ENCODE measurements at regions not wholly inside any gene's neighbourhood (a gene's known extent, or its start where the extent isn't known, plus 50 kb on each side); places are given as distances from the start of the nearest gene placed in this dataset.

- H3K27ac ChIP-seq (ENCODE audit: low read depth, low read length): no peak overlapping the region
- no peaks in the 10 kb centered on the region for H3K9me3 ChIP-seq (ENCODE audit: control insufficient read depth in 5 of 5, low read length in 5 of 5)
- no peak overlapping the region for H3K9ac ChIP-seq (ENCODE audit: low read length in 5 of 5)
- no peak overlapping the region for H3K4me3 ChIP-seq (ENCODE audit: low read depth in 1 of 5, low read length in 5 of 5)
- no peaks in the 10 kb centered on the region for H3K36me3 ChIP-seq (ENCODE audit: control insufficient read depth in 5 of 5, insufficient read depth in 5 of 5, low read length in 5 of 5)
- no peaks in the 10 kb centered on the region for H3K27me3 ChIP-seq (ENCODE audit: control insufficient read depth in 5 of 5, insufficient read depth in 4 of 5, low read length in 5 of 5)
- peaks cover 0 to 3% (median 0%) of the 10 kb centered on the region in 5 donors for H3K4me1 ChIP-seq (ENCODE audit: control insufficient read depth in 5 of 5, insufficient read depth in 5 of 5, low read length in 5 of 5)
Measured at GRCh38 chr16:79269211-79269863, 331.2 kb downstream of the MAF start.

DNA sequence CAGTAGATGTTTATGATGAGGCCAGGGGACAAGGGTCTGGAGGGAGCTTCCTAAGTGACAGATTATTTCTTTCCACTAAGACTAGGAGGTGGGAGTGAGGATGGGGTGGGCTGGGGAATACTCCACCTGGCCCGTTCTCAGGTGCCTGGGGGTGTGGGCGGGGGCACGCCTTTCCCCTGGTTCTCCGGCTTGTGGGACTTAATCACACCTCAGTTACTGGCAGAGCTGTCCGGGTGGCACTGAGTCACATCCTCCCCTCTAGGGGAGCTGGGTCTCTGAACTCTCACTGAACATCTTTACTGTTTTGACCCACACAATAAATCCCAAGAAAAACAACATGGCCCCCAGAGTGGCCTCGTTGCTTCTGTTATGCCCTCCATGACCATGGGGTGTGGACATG is 332.8 kb downstream of the MAF start:
- Histone ChIP-seq H3K36me3 (ENCODE audit: control insufficient read depth in 5 of 5, insufficient read depth in 5 of 5, low read length in 5 of 5) (no peaks in the 10 kb centered on the region), H3K4me1 (ENCODE audit: control insufficient read depth in 5 of 5, insufficient read depth in 5 of 5, low read length in 5 of 5) (peaks cover 0 to 13% (median 0%) of the 10 kb centered on the region in 5 donors), H3K27ac (ENCODE audit: low read depth, low read length) (no peak overlapping the region), H3K9me3 (ENCODE audit: control insufficient read depth in 5 of 5, low read length in 5 of 5) (no peaks in the 10 kb centered on the region), H3K4me3 (ENCODE audit: low read depth in 1 of 5, low read length in 5 of 5) (no peak overlapping the region), H3K27me3 (ENCODE audit: control insufficient read depth in 5 of 5, insufficient read depth in 4 of 5, low read length in 5 of 5) (no peaks in the 10 kb centered on the region), H3K9ac (ENCODE audit: low read length in 5 of 5) (no peak overlapping the region)

- Histone ChIP-seq H3K4me3 (ENCODE audit: low read depth in 1 of 5, low read length in 5 of 5) (no peak overlapping the region), H3K9ac (ENCODE audit: low read length in 5 of 5) (no peak overlapping the region), H3K27ac (ENCODE audit: low read depth, low read length) (no peak overlapping the region), H3K9me3 (ENCODE audit: control insufficient read depth in 5 of 5, low read length in 5 of 5) (no peaks in the 10 kb centered on the region), H3K27me3 (ENCODE audit: control insufficient read depth in 5 of 5, insufficient read depth in 4 of 5, low read length in 5 of 5) (no peaks in the 10 kb centered on the region), H3K36me3 (ENCODE audit: control insufficient read depth in 5 of 5, insufficient read depth in 5 of 5, low read length in 5 of 5) (no peaks in the 10 kb centered on the region), H3K4me1 (ENCODE audit: control insufficient read depth in 5 of 5, insufficient read depth in 5 of 5, low read length in 5 of 5) (peaks cover 0 to 16% (median 0%) of the 10 kb centered on the region in 5 donors)
Measured at GRCh38 chr16:79267146-79267545, 333.4 kb downstream of the MAF start.

- Histone ChIP-seq H3K27me3 (ENCODE audit: control insufficient read depth in 5 of 5, insufficient read depth in 4 of 5, low read length in 5 of 5) (no peaks in the 10 kb centered on the region), H3K9ac (ENCODE audit: low read length in 5 of 5) (no peak overlapping the region), H3K4me3 (ENCODE audit: low read depth in 1 of 5, low read length in 5 of 5) (no peak overlapping the region), H3K27ac (ENCODE audit: low read depth, low read length) (no peak overlapping the region), H3K36me3 (ENCODE audit: control insufficient read depth in 5 of 5, insufficient read depth in 5 of 5, low read length in 5 of 5) (no peaks in the 10 kb centered on the region), H3K9me3 (ENCODE audit: control insufficient read depth in 5 of 5, low read length in 5 of 5) (no peaks in the 10 kb centered on the region), H3K4me1 (ENCODE audit: control insufficient read depth in 5 of 5, insufficient read depth in 5 of 5, low read length in 5 of 5) (peaks cover 0 to 23% (median 4%) of the 10 kb centered on the region in 5 donors)
Measured at GRCh38 chr16:79265701-79266100, 334.8 kb downstream of the MAF start.

DNA sequence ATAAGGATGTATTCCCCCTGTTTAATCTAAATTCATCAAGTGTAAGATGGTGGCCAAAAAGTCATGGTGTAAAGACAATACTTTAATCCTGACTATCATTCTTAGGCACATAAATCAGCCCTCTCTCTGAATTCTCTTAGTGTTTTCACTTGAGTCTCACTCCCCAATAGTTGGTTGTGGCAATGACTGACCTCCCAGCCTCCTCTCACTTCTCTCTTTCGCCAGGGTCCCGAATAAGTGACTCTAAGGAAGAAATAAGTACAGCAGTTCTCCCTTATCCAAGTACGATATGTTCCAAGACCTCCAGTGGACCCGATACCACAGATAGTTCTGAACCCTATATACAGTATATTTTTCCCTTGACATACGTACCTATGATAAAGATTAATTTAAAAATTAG is 335.3 kb downstream of the MAF start:
- Histone ChIP-seq H3K27ac (ENCODE audit: low read depth, low read length) (no peak overlapping the region), H3K27me3 (ENCODE audit: control insufficient read depth in 5 of 5, insufficient read depth in 4 of 5, low read length in 5 of 5) (no peaks in the 10 kb centered on the region)

GRCh38 chr16:79264237-79265109 is 336.1 kb downstream of the MAF start:
- no peak overlapping the region for H3K4me3 ChIP-seq (ENCODE audit: low read depth in 1 of 5, low read length in 5 of 5)
- no peaks in the 10 kb centered on the region for H3K36me3 ChIP-seq (ENCODE audit: control insufficient read depth in 5 of 5, insufficient read depth in 5 of 5, low read length in 5 of 5)
- H3K9me3 ChIP-seq (ENCODE audit: control insufficient read depth in 5 of 5, low read length in 5 of 5): no peaks in the 10 kb centered on the region
- no peak overlapping the region for H3K9ac ChIP-seq (ENCODE audit: low read length in 5 of 5)
- H3K4me1 ChIP-seq (ENCODE audit: control insufficient read depth in 5 of 5, insufficient read depth in 5 of 5, low read length in 5 of 5): peaks cover 0 to 23% (median 4%) of the 10 kb centered on the region in 5 donors
- H3K27ac ChIP-seq (ENCODE audit: low read depth, low read length): no peak overlapping the region
- no peaks in the 10 kb centered on the region for H3K27me3 ChIP-seq (ENCODE audit: control insufficient read depth in 5 of 5, insufficient read depth in 4 of 5, low read length in 5 of 5)

More for the DNA sequence above, 335.3 kb downstream of the MAF start:
- H3K36me3 ChIP-seq (ENCODE audit: control insufficient read depth in 5 of 5, insufficient read depth in 5 of 5, low read length in 5 of 5): no peaks in the 10 kb centered on the region
- peaks cover 0 to 23% (median 4%) of the 10 kb centered on the region in 5 donors for H3K4me1 ChIP-seq (ENCODE audit: control insufficient read depth in 5 of 5, insufficient read depth in 5 of 5, low read length in 5 of 5)
- no peak overlapping the region for H3K9ac ChIP-seq (ENCODE audit: low read length in 5 of 5)
- H3K4me3 ChIP-seq (ENCODE audit: low read depth in 1 of 5, low read length in 5 of 5): no peak overlapping the region
- H3K9me3 ChIP-seq (ENCODE audit: control insufficient read depth in 5 of 5, low read length in 5 of 5): no peaks in the 10 kb centered on the region

DNA sequence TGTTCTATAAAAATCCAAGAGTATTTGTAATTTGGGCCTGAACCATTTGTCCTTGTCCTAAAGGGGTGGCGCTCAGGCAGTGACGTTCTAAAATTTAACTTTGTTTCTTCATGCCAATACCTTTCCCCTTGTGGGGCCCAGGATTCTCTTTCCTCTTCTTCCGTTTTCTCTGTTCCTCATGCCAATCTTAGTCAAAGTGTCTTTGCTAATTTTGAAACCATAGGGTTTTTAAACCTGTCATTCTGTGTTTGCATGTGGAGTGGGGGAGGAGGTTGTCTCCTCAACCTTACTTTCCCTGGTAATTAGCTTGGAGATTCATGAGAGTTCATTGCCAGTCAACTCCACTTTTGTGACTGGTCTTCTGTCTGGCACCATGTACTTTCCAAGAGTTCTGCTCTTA is 337.1 kb downstream of the MAF start:
- no peak overlapping the region for H3K27ac ChIP-seq (ENCODE audit: low read depth, low read length)
- H3K36me3 ChIP-seq (ENCODE audit: control insufficient read depth in 5 of 5, insufficient read depth in 5 of 5, low read length in 5 of 5): no peaks in the 10 kb centered on the region
- no peaks in the 10 kb centered on the region for H3K9me3 ChIP-seq (ENCODE audit: control insufficient read depth in 5 of 5, low read length in 5 of 5)
- no peaks in the 10 kb centered on the region for H3K27me3 ChIP-seq (ENCODE audit: control insufficient read depth in 5 of 5, insufficient read depth in 4 of 5, low read length in 5 of 5)
- H3K4me1 ChIP-seq (ENCODE audit: control insufficient read depth in 5 of 5, insufficient read depth in 5 of 5, low read length in 5 of 5): peaks cover 0 to 23% (median 4%) of the 10 kb centered on the region in 5 donors
- H3K9ac ChIP-seq (ENCODE audit: low read length in 5 of 5): no peak overlapping the region
- no peak overlapping the region for H3K4me3 ChIP-seq (ENCODE audit: low read depth in 1 of 5, low read length in 5 of 5)

Data from subcutaneous abdominal adipose tissue (tissue), 5 donors.